A673 (cell line): ENCODE measurements at regions not wholly inside any gene's neighbourhood (a gene's known extent, or its start where the extent isn't known, plus 50 kb on each side); places are given as distances from the start of the nearest gene placed in this dataset.

ENCODE experiments used
- BruUV-seq: library from RNA; stranded (reverse); fragments of 400-500 nt; replicated peaks from 2 replicates; lab custom pipeline; 2021; lab: Mats Ljungman, UMichigan
- CTCF ChIA-PET: fragments of 300-600 bp; sonication (Branson Sonifier 250); formaldehyde crosslinking; loops from one replicate; lab custom pipeline; 2022; ENCODE audit warnings: antibody characterized with exemption; lab: Charles Lee
- POLR2A ChIA-PET: fragments of 300-600 bp; sonication (Branson Sonifier 250); formaldehyde crosslinking; loops from one replicate; lab custom pipeline; 2022; ENCODE audit warnings: antibody characterized with exemption; ENCODE audit not compliant: low non-redundant PET; lab: Charles Lee
- DNase-seq: peaks from one replicate; pipeline ENCODE4 v3.0.0-alpha.2; 2015; ENCODE audit warnings: low spot score
- H3K27ac ChIP-seq: fragments of 200-600 bp; sonication (generic); 2 replicates; pipeline ENCODE4 v1.5.1; 2016; ENCODE audit warnings: mixed run types, low read depth, mild to moderate bottlenecking, mixed read lengths, antibody characterized with exemption, low read length; ENCODE audit not compliant: poor library complexity, severe bottlenecking
- H3K27me3 ChIP-seq: fragments of 200-600 bp; sonication (generic); replicated peaks from 2 replicates; pipeline ENCODE4 v1.6.1; 2017; ENCODE audit warnings: mixed run types, low read depth, mild to moderate bottlenecking, mixed read lengths, antibody characterized with exemption, low read length; ENCODE audit not compliant: insufficient read depth, poor library complexity
- H3K36me3 ChIP-seq: fragments of 200-600 bp; sonication (generic); 2 replicates; pipeline ENCODE4 v1.6.1; 2016; ENCODE audit warnings: mixed run types, mild to moderate bottlenecking, mixed read lengths, antibody characterized with exemption, low read length; ENCODE audit not compliant: insufficient read depth, poor library complexity, severe bottlenecking
- H3K4me1 ChIP-seq: fragments of 200-600 bp; sonication (generic); 2 replicates; pipeline ENCODE4 v1.6.1; 2017; ENCODE audit warnings: mixed run types, mild to moderate bottlenecking, mixed read lengths, antibody characterized with exemption, low read length; ENCODE audit not compliant: insufficient read depth, poor library complexity, severe bottlenecking
- H3K4me3 ChIP-seq: fragments of 200-600 bp; sonication (generic); 2 replicates; pipeline ENCODE4 v1.5.1; 2016; ENCODE audit warnings: low read depth, mixed run types, mild to moderate bottlenecking, mixed read lengths, low read length; ENCODE audit not compliant: poor library complexity, severe bottlenecking
- H3K9me3 ChIP-seq: fragments of 200-600 bp; sonication (generic); 2 replicates; pipeline ENCODE4 v1.6.1; 2016; ENCODE audit warnings: mixed run types, low read depth, mild to moderate bottlenecking, mixed read lengths, antibody characterized with exemption, low read length; ENCODE audit not compliant: poor library complexity, severe bottlenecking
- CTCF ChIP-seq: fragments of 300-800, 200-600 bp; sonication (generic); conservative IDR thresholded peaks from 2 replicates; pipeline ENCODE4 v1.5.1; 2017; ENCODE audit warnings: low read depth, mild to moderate bottlenecking, antibody characterized with exemption, low read length, moderate library complexity, mixed read lengths
- EZH2 ChIP-seq: fragments of 200-600 bp; sonication (generic); IDR thresholded peaks from 2 replicates; pipeline ENCODE4 v1.6.1; 2017; ENCODE audit warnings: borderline replicate concordance, low read depth, mild to moderate bottlenecking, mixed read lengths, antibody characterized with exemption, low read length; ENCODE audit not compliant: poor library complexity, severe bottlenecking
- intact Hi-C: fragments of 100-400 bp; cut with micrococcal nuclease; formaldehyde crosslinking; loops from one replicate; pipeline ENCODE4 v1.10.0; 2022; ENCODE audit not compliant: unreplicated experiment

DNA sequence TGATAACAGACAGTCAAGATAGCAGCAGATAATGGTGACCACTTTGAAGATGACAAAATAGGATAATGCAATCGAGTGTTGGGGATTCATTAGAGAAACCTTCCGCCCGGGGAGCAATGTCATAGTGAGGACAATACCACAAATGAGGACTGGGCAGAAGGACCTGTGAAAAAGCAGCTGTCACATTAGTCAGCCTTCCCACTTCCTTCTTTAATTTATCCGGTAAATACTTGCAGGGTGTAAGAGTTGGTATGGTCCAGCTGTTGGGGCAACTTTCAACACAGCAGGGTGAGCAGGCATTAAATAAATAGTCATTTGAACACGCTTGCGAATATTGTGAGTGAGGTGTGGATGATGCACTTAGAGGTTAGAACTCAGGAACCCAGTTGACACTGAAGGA, 132.5 kb upstream of the KIRREL3 start:
- no peak for DNase-seq
- no TSS peak for BruUV-seq
- Histone ChIP-seq H3K27ac (no peak overlapping the region), H3K4me3 (no peak overlapping the region), H3K9me3 (no peaks in the 10 kb centered on the region), H3K27me3 (peaks cover 29% of the 10 kb centered on the region), H3K36me3 (no peaks in the 10 kb centered on the region), H3K4me1 (no peaks in the 10 kb centered on the region)
- intact Hi-C loops: no loop called here
- ChIA-PET POLR2A (no interaction called here), CTCF (no interaction called here)
- no peak for TF ChIP-seq CTCF
- TF ChIP-seq EZH2: no peak

GRCh38 chr11:127130321-127130720, 129.8 kb upstream of the KIRREL3 start:
- H3K4me3 ChIP-seq: no peak overlapping the region
- no peaks in the 10 kb centered on the region for H3K4me1 ChIP-seq
- no peak overlapping the region for H3K27ac ChIP-seq
- H3K27me3 ChIP-seq: peaks cover 11% of the 10 kb centered on the region
- intact Hi-C loops: no loop called here
- DNase-seq: no peak
- CTCF ChIA-PET: no interaction called here
- no peak for TF ChIP-seq CTCF
- no peak for TF ChIP-seq EZH2
- no peaks in the 10 kb centered on the region for H3K36me3 ChIP-seq
- no peaks in the 10 kb centered on the region for H3K9me3 ChIP-seq
- no TSS peak for BruUV-seq
- POLR2A ChIA-PET: no interaction called here

- no peaks in the 10 kb centered on the region for H3K4me1 ChIP-seq
These were observed 126.4 kb upstream of the KIRREL3 start for GRCh38 chr11:127126986-127127385.

More at GRCh38 chr11:127126986-127127385, 126.4 kb upstream of the KIRREL3 start:
- ChIA-PET POLR2A (no interaction called here), CTCF (no interaction called here)
- no peak overlapping the region for H3K4me3 ChIP-seq
- no peaks in the 10 kb centered on the region for H3K9me3 ChIP-seq
- no peaks in the 10 kb centered on the region for H3K36me3 ChIP-seq
- no TSS peak for BruUV-seq
- intact Hi-C loops: no loop called here
- H3K27me3 ChIP-seq: peaks cover 12% of the 10 kb centered on the region
- no peak overlapping the region for H3K27ac ChIP-seq
- DNase-seq: no peak
- TF ChIP-seq EZH2 (no peak), CTCF (no peak)
